Ovary (tissue), 3 donors: ENCODE measurements at regions not wholly inside any gene's neighbourhood (a gene's known extent, or its start where the extent isn't known, plus 50 kb on each side); places are given as distances from the start of the nearest gene placed in this dataset.

Experiments used
- EP300 ChIP-seq: sonication (generic); formaldehyde crosslinking; IDR thresholded peaks from one replicate; pipeline ENCODE4 v1.6.1; 2017; ENCODE audit warnings: antibody characterized with exemption
- POLR2A ChIP-seq: fragments of 450-650 bp; IDR thresholded peaks from one replicate; pipeline ENCODE4 v1.6.1; 2017; ENCODE audit warnings: antibody characterized with exemption, mild to moderate bottlenecking, moderate library complexity
- TF ChIP-seq, protein P1 (sequence below), 3 donors: fragments of 450-650 bp in 2 of 3; fragments of 200-600 bp in 1 of 3; IDR thresholded peaks; one replicate each; pipeline versions ENCODE4 v1.5.1 to v1.8.0; 2016 to 2022; ENCODE audit warnings: antibody characterized with exemption in 3 of 3, mild to moderate bottlenecking in 1 of 3
- donor health status: DM: no; HTN: no; CAD: no.

DNA sequence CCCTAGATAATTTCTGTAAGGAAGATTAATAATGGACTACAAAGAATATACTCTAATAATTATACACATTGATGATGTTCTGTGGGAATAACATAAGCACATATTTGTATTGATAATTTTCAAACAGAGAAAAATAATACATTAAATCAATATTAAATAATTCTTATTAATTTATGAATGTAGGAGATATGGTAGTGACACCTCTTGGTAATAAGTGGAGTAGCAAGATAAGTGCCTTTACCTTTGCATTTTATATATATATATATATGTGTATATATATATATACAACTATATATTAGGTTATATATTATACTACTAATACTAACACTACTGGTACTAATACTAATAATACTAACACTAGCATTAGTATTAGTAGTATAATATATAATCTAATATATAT is 905.8 kb downstream of the SLITRK1 start:
- TF ChIP-seq, protein P1, sequence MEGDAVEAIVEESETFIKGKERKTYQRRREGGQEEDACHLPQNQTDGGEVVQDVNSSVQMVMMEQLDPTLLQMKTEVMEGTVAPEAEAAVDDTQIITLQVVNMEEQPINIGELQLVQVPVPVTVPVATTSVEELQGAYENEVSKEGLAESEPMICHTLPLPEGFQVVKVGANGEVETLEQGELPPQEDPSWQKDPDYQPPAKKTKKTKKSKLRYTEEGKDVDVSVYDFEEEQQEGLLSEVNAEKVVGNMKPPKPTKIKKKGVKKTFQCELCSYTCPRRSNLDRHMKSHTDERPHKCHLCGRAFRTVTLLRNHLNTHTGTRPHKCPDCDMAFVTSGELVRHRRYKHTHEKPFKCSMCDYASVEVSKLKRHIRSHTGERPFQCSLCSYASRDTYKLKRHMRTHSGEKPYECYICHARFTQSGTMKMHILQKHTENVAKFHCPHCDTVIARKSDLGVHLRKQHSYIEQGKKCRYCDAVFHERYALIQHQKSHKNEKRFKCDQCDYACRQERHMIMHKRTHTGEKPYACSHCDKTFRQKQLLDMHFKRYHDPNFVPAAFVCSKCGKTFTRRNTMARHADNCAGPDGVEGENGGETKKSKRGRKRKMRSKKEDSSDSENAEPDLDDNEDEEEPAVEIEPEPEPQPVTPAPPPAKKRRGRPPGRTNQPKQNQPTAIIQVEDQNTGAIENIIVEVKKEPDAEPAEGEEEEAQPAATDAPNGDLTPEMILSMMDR (IDR thresholded peaks at IDR 0.05) = no peak
- no peak for TF ChIP-seq POLR2A
- TF ChIP-seq EP300 = no peak
